ENCODE measurements at regions not wholly inside any gene's neighbourhood (a gene's known extent, or its start where the extent isn't known, plus 50 kb on each side); places are given as distances from the start of the nearest gene placed in this dataset.

DNA sequence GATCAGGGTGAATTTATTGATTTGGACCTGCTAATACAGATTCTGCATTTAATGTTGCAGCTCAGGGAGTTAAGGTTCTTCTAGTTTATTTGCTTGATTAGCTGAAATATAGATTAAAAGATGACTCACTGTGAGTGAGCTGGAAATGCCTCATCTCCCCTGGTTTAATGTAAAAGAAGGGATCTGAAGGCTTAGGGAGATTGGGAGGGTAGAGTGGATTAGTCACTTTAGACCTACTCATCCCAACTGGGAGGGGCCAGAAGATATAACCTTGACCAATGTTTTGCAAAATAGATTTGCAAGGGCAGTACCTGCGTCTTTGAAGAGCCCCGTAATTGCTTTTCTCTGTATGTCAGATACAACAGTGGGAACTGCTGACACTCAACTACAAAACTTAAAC is 922.8 kb upstream of the ADGRL4 start:
- TF ChIP-seq TEAD4 (IDR thresholded peaks at IDR 0.05) (no peak), YY1 (IDR thresholded peaks at IDR 0.05; ENCODE audit: low read depth) (no peak), TCF12 (IDR thresholded peaks at IDR 0.05; ENCODE audit: low read depth) (no peak), EGR1 (IDR thresholded peaks at IDR 0.05) (no peak), TAF1 (IDR thresholded peaks at IDR 0.05; ENCODE audit: low read depth) (no peak), NFIC (IDR thresholded peaks at IDR 0.05) (no peak), CREB1 (IDR thresholded peaks at IDR 0.05; ENCODE audit: low read depth) (no peak), RAD21 (IDR thresholded peaks at IDR 0.05; ENCODE audit: low read depth) (no peak), FOXM1 (IDR thresholded peaks at IDR 0.05; ENCODE audit: borderline replicate concordance, low read depth) (no peak), EP300 (IDR thresholded peaks at IDR 0.05; ENCODE audit: borderline replicate concordance) (no peak), CEBPB (IDR thresholded peaks at IDR 0.05) (no peak), ZBTB7A (IDR thresholded peaks at IDR 0.05; ENCODE audit: low read depth) (no peak)
- TF ChIP-seq, protein P1, sequence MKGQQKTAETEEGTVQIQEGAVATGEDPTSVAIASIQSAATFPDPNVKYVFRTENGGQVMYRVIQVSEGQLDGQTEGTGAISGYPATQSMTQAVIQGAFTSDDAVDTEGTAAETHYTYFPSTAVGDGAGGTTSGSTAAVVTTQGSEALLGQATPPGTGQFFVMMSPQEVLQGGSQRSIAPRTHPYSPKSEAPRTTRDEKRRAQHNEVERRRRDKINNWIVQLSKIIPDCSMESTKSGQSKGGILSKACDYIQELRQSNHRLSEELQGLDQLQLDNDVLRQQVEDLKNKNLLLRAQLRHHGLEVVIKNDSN (IDR thresholded peaks at IDR 0.05), result no peak
- TF ChIP-seq, protein P2, sequence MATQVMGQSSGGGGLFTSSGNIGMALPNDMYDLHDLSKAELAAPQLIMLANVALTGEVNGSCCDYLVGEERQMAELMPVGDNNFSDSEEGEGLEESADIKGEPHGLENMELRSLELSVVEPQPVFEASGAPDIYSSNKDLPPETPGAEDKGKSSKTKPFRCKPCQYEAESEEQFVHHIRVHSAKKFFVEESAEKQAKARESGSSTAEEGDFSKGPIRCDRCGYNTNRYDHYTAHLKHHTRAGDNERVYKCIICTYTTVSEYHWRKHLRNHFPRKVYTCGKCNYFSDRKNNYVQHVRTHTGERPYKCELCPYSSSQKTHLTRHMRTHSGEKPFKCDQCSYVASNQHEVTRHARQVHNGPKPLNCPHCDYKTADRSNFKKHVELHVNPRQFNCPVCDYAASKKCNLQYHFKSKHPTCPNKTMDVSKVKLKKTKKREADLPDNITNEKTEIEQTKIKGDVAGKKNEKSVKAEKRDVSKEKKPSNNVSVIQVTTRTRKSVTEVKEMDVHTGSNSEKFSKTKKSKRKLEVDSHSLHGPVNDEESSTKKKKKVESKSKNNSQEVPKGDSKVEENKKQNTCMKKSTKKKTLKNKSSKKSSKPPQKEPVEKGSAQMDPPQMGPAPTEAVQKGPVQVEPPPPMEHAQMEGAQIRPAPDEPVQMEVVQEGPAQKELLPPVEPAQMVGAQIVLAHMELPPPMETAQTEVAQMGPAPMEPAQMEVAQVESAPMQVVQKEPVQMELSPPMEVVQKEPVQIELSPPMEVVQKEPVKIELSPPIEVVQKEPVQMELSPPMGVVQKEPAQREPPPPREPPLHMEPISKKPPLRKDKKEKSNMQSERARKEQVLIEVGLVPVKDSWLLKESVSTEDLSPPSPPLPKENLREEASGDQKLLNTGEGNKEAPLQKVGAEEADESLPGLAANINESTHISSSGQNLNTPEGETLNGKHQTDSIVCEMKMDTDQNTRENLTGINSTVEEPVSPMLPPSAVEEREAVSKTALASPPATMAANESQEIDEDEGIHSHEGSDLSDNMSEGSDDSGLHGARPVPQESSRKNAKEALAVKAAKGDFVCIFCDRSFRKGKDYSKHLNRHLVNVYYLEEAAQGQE (IDR thresholded peaks at IDR 0.05; ENCODE audit: low read depth), result no peak
- TF ChIP-seq, protein P3, sequence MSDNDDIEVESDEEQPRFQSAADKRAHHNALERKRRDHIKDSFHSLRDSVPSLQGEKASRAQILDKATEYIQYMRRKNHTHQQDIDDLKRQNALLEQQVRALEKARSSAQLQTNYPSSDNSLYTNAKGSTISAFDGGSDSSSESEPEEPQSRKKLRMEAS (IDR thresholded peaks at IDR 0.05), result no peak

DNA sequence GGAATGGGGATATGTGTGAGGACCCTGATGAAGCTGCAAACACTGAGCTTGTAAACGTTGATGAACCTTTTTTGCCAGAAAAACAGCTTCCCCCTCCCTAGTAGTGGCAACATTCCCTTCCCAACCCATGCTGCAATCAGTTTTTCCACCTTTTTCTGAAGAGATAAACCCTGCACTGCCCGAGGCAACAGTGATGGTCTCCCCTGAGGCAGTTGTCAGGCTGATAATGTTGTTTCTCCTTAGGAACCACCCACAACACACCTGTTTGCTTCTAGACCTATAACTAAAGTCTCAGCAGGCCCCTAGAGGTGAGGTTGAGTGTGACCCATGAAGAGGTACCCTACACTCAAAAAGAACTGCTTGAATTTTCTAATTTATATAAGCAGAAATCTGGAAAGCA is 922.4 kb upstream of the ADGRL4 start:
- TF ChIP-seq TAF1 (IDR thresholded peaks at IDR 0.05; ENCODE audit: low read depth) (no peak), TCF12 (IDR thresholded peaks at IDR 0.05; ENCODE audit: low read depth) (no peak), YY1 (IDR thresholded peaks at IDR 0.05; ENCODE audit: low read depth) (no peak), TEAD4 (IDR thresholded peaks at IDR 0.05) (no peak), CEBPB (IDR thresholded peaks at IDR 0.05) (no peak), EGR1 (IDR thresholded peaks at IDR 0.05) (no peak), RAD21 (IDR thresholded peaks at IDR 0.05; ENCODE audit: low read depth) (no peak)
- TF ChIP-seq, protein P1 (IDR thresholded peaks at IDR 0.05), result no peak

DNA sequence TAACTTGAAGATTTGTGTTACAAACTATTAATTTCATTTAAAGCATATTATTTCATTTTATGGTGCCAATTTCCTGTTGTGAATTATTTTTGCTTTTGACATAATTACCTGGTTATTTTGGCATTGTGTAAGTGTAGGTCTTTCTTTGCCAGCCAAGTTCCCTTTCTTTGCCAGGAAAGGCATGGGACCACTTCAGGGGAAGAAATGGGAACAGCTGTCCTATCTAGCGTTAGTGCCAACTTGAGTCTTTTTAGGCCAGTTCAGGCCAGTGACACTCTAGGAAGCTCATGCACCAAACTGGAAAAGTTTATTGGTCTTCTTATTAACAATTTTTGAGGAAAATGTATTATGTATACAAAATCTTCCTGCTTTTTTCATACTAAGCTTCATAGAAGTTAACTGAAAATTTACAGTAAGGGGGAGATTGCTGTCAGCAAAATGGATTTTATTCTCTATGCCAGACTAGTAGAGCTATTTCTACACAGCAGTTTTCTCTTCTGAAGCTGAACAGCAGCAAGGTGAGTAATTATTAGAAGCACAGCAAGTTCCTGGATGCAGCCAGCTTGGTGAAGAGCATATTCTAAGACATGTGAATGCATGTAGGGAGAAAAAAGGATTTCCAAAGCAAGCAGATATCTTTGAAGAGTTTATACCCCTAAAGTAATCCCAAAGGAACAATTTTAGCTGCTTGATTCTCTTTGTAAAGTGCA is 914.6 kb upstream of the ADGRL4 start:
- TF ChIP-seq, protein P1 (IDR thresholded peaks at IDR 0.05), result no peak
- TF ChIP-seq FOXM1 (IDR thresholded peaks at IDR 0.05; ENCODE audit: borderline replicate concordance, low read depth), result no peak
- no peak for TF ChIP-seq EGR1 (IDR thresholded peaks at IDR 0.05)
- TF ChIP-seq, protein P3 (IDR thresholded peaks at IDR 0.05), result no peak
- TF ChIP-seq CREB1 (IDR thresholded peaks at IDR 0.05; ENCODE audit: low read depth), result no peak
- no peak for TF ChIP-seq RAD21 (IDR thresholded peaks at IDR 0.05; ENCODE audit: low read depth)
- no peak for TF ChIP-seq YY1 (IDR thresholded peaks at IDR 0.05; ENCODE audit: low read depth)

DNA sequence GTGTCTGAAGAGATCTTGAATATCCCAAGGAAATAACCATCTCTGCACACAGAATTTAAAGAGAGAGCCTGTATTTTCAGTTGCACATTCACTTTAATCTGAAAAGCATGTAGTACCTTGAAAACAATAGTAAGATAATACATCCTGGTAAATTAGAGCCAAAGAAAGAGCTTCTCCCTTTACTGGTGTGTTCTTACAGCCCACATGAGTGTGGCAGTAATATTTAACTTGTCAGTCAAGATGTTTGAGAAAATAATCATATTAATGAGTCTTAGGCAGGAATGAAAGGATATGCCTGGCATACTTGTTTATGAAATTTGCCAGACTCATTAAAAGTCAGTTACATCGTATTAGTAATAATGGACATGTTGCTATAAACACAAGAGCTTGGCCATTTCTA is 908.4 kb upstream of the ADGRL4 start:
- no peak for TF ChIP-seq TAF1 (IDR thresholded peaks at IDR 0.05; ENCODE audit: low read depth)
- no peak for TF ChIP-seq NFIC (IDR thresholded peaks at IDR 0.05)
- TF ChIP-seq ZBTB7A (IDR thresholded peaks at IDR 0.05; ENCODE audit: low read depth), result no peak
- TF ChIP-seq, protein P1 (IDR thresholded peaks at IDR 0.05), result no peak
- no peak for TF ChIP-seq EP300 (IDR thresholded peaks at IDR 0.05; ENCODE audit: borderline replicate concordance)
- TF ChIP-seq TCF12 (IDR thresholded peaks at IDR 0.05; ENCODE audit: low read depth), result no peak
- TF ChIP-seq TEAD4 (IDR thresholded peaks at IDR 0.05), result no peak
- TF ChIP-seq YY1 (IDR thresholded peaks at IDR 0.05; ENCODE audit: low read depth), result no peak
- TF ChIP-seq, protein P3 (IDR thresholded peaks at IDR 0.05), result no peak
- TF ChIP-seq, protein P2 (IDR thresholded peaks at IDR 0.05; ENCODE audit: low read depth), result no peak
- TF ChIP-seq CREB1 (IDR thresholded peaks at IDR 0.05; ENCODE audit: low read depth), result no peak
- no peak for TF ChIP-seq FOXM1 (IDR thresholded peaks at IDR 0.05; ENCODE audit: borderline replicate concordance, low read depth)
- no peak for TF ChIP-seq RAD21 (IDR thresholded peaks at IDR 0.05; ENCODE audit: low read depth)
- no peak for TF ChIP-seq CEBPB (IDR thresholded peaks at IDR 0.05)
- TF ChIP-seq EGR1 (IDR thresholded peaks at IDR 0.05), result no peak
